ENCODE measurements at regions not wholly inside any gene's neighbourhood (a gene's known extent, or its start where the extent isn't known, plus 50 kb on each side); places are given as distances from the start of the nearest gene placed in this dataset.

- Histone ChIP-seq H3K4me3 (no peak overlapping the region), H3K27ac (no peak overlapping the region), H3K4me1 (no peaks in the 10 kb centered on the region), H3K36me3 (no peaks in the 10 kb centered on the region), H3K9me3 (no peaks in the 10 kb centered on the region), H3K27me3 (peaks cover 0 to 3% (median 0%) of the 10 kb centered on the region in 9 donors)
- no peak for ATAC-seq
- intact Hi-C loops (cut with DNase I): no loop called here
- no peak for DNase-seq
- TF ChIP-seq, protein P1, sequence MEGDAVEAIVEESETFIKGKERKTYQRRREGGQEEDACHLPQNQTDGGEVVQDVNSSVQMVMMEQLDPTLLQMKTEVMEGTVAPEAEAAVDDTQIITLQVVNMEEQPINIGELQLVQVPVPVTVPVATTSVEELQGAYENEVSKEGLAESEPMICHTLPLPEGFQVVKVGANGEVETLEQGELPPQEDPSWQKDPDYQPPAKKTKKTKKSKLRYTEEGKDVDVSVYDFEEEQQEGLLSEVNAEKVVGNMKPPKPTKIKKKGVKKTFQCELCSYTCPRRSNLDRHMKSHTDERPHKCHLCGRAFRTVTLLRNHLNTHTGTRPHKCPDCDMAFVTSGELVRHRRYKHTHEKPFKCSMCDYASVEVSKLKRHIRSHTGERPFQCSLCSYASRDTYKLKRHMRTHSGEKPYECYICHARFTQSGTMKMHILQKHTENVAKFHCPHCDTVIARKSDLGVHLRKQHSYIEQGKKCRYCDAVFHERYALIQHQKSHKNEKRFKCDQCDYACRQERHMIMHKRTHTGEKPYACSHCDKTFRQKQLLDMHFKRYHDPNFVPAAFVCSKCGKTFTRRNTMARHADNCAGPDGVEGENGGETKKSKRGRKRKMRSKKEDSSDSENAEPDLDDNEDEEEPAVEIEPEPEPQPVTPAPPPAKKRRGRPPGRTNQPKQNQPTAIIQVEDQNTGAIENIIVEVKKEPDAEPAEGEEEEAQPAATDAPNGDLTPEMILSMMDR (IDR thresholded peaks at IDR 0.05): no peak
- no peak for TF ChIP-seq POLR2A (IDR thresholded peaks at IDR 0.05)
Observed at GRCh38 chr10:90344226-90344625, 513.6 kb downstream of the HTR7 start.

DNA sequence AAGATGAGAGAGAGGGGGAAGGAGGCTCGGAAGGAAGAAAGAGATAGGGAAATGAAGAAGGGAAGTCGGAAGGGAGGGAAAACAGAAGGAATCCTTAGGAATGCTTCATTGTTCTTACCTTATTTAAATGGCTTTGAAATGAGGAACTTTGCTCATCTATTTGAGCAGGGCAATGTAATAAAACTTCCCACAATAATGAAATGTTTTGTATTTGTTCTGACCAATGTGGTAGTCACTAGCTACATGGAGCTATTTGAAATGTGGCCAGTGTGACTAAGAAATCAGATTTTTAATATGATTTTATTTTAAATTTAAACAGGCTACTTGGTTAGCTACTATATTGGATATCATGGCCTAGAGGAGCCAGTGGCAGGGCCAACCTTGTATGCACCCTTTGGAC lies 510.6 kb downstream of the HTR7 start:
- peaks cover 0 to 3% (median 0%) of the 10 kb centered on the region in 9 donors for H3K27me3 ChIP-seq
- H3K36me3 ChIP-seq: no peaks in the 10 kb centered on the region
- WGBS, 4 donors: 63 to 77% (median 74%) methylated on average over 2 of the region's 2 CpGs
- DNase-seq (no peak), ATAC-seq (no peak)
- TF ChIP-seq, protein P1 (IDR thresholded peaks at IDR 0.05): no peak
- TF ChIP-seq POLR2A (IDR thresholded peaks at IDR 0.05): no peak
- H3K9me3 ChIP-seq: no peaks in the 10 kb centered on the region
- no peaks in the 10 kb centered on the region for H3K4me1 ChIP-seq
- H3K27ac ChIP-seq: no peak overlapping the region
- no peak overlapping the region for H3K4me3 ChIP-seq
- intact Hi-C loops (cut with DNase I): no loop called here

DNA sequence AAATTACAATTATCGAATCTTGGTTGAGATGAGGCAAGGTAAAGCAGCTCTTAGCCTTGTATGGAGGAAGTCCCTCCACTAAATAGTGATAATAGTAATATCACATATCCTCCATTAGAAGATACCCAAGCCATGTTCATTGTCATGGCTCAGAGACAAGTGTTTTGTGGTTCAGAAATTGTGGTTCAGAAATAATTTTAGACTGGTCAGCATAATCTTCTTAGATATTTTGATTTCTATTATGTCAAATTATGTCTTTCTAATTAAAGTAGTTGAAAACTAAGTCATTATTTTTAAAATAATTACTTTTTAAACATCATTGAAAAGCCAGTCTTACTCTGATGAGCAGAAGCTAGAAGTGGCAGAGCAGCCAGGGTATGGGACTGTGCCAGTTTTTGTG lies 507.7 kb downstream of the HTR7 start:
- no peak for DNase-seq
- H3K27me3 ChIP-seq: peaks cover 0 to 3% (median 0%) of the 10 kb centered on the region in 9 donors
- intact Hi-C loops (cut with DNase I): no loop called here
- 91 to 98% (median 95%) methylated on average over 1 of the region's 1 CpG for WGBS, 4 donors
- TF ChIP-seq, protein P1 (IDR thresholded peaks at IDR 0.05): no peak
- TF ChIP-seq POLR2A (IDR thresholded peaks at IDR 0.05): no peak
- no peaks in the 10 kb centered on the region for H3K9me3 ChIP-seq
- H3K4me3 ChIP-seq: no peak overlapping the region
- no peak for ATAC-seq
- no peaks in the 10 kb centered on the region for H3K36me3 ChIP-seq
- no peak overlapping the region for H3K27ac ChIP-seq
- H3K4me1 ChIP-seq: no peaks in the 10 kb centered on the region

GRCh38 chr10:90352288-90352687 lies 505.6 kb downstream of the HTR7 start:
- intact Hi-C loops (cut with DNase I): no loop called here
- TF ChIP-seq, protein P1 (IDR thresholded peaks at IDR 0.05): no peak
- ATAC-seq: no peak

More at GRCh38 chr10:90352288-90352687, 505.6 kb downstream of the HTR7 start:
- peaks cover 0 to 3% (median 0%) of the 10 kb centered on the region in 9 donors for H3K27me3 ChIP-seq
- no peaks in the 10 kb centered on the region for H3K36me3 ChIP-seq
- WGBS, 4 donors: 58 to 64% (median 62%) methylated on average over 7 of the region's 7 CpGs
- no peak overlapping the region for H3K27ac ChIP-seq
- H3K9me3 ChIP-seq: no peaks in the 10 kb centered on the region
- H3K4me3 ChIP-seq: no peak overlapping the region
- no peaks in the 10 kb centered on the region for H3K4me1 ChIP-seq
- DNase-seq: no peak

All from heart left ventricle (tissue), 16 donors.